ENCODE measurements at regions not wholly inside any gene's neighbourhood (a gene's known extent, or its start where the extent isn't known, plus 50 kb on each side); places are given as distances from the start of the nearest gene placed in this dataset.

DNA sequence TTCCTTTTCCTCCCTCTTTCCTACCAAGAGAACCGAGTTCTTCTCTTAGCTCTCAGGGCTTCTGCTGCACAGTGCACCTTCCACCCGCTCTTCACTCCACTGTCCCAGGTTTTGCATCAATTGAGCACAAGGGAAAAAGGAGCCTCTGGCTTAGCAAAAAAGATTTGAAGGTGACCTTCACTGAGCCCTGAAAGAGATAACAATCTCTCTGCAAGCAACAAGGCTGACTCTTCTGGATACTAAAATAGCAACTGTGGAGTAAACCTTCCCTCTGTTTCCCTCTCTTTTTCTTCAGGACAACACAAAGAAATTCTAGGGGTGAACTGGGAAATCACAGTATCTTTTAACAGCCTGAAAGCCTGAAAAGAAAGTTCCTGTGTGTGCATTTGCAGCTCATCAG lies 354.7 kb upstream of the PODXL start:
- no peak overlapping the region for H3K27ac Mint-ChIP-seq

DNA sequence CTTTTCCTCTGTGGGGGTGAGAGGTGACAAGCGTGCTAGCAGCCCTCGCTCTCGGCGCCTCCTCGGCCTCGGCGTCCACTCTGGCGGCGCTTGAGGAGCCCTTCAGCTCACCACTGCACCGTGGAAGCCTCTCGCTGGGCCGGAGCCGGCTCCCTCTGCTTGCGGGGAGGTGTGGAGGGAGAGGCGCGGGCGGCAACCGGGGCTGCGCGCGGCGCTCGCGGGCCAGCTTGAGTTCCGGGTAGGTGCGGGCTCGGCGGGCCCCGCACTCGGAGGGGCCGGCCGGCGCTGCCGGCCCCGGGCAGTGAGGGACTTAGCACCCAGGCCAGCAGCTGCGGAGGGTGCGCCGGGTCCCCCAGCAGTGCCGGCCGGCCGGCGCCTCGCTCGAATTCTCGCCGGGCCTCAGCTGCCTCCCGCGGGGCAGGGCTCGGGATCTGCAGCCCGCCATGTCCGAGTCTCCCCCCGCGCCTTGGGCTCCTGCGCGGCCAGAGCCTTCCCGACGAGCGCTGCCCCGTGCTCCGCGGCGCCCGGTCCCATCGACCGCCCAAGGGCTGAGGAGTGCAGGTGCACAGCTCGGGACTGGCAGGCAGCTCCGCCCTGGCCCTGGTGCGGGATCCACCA lies 352.8 kb upstream of the PODXL start:
- DNase-seq = no peak
- TF ChIP-seq EZH2 (IDR thresholded peaks at IDR 0.05; ENCODE audit: borderline replicate concordance, insufficient read depth, low read depth, low read length, poor library complexity, severe bottlenecking) = no peak
- TF ChIP-seq, protein P1, sequence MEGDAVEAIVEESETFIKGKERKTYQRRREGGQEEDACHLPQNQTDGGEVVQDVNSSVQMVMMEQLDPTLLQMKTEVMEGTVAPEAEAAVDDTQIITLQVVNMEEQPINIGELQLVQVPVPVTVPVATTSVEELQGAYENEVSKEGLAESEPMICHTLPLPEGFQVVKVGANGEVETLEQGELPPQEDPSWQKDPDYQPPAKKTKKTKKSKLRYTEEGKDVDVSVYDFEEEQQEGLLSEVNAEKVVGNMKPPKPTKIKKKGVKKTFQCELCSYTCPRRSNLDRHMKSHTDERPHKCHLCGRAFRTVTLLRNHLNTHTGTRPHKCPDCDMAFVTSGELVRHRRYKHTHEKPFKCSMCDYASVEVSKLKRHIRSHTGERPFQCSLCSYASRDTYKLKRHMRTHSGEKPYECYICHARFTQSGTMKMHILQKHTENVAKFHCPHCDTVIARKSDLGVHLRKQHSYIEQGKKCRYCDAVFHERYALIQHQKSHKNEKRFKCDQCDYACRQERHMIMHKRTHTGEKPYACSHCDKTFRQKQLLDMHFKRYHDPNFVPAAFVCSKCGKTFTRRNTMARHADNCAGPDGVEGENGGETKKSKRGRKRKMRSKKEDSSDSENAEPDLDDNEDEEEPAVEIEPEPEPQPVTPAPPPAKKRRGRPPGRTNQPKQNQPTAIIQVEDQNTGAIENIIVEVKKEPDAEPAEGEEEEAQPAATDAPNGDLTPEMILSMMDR (IDR thresholded peaks at IDR 0.05) = no peak
- ChIA-PET POLR2A (no interaction called here), CTCF (no interaction called here)
- H3K4me1 ChIP-seq (ENCODE audit: control insufficient read depth in 2 of 2, insufficient read depth in 2 of 2, low read length in 2 of 2) = no peaks in the 10 kb centered on the region
- H3K27ac Mint-ChIP-seq = no peak overlapping the region
- ATAC-seq (ENCODE audit: low read depth) = no peak
- H3K27ac ChIP-seq (ENCODE audit: low read length in 2 of 2) = no peak overlapping the region
- H3K4me2 ChIP-seq (replicated peaks; ENCODE audit: low read depth, low read length, poor library complexity, severe bottlenecking) = no peak overlapping the region
- no peak overlapping the region for H2AFZ ChIP-seq (ENCODE audit: insufficient read depth, low read depth, low read length, poor library complexity, severe bottlenecking)
- H3K4me3 Mint-ChIP-seq = no peak overlapping the region
- peaks cover 49% of the 10 kb centered on the region for H3K27me3 Mint-ChIP-seq
- no peak overlapping the region for H3K9ac ChIP-seq (ENCODE audit: low read length)
- no peaks in the 10 kb centered on the region for H4K20me1 ChIP-seq (ENCODE audit: control insufficient read depth, insufficient read depth, low read length, poor library complexity, severe bottlenecking)
- no peaks in the 10 kb centered on the region for H3K4me1 Mint-ChIP-seq
- H3K9me3 Mint-ChIP-seq (ENCODE audit: insufficient read depth) = no peaks in the 10 kb centered on the region
- intact Hi-C loops (cut with micrococcal nuclease) = no loop called here
- peaks cover 0 to 24% (median 0%) of the 10 kb centered on the region in 3 donors for H3K9me3 ChIP-seq (ENCODE audit: control extremely low read depth in 1 of 3, control insufficient read depth in 2 of 3, insufficient read depth in 1 of 3, low read length in 2 of 3)
- peaks cover 0 to 23% (median 6%) of the 10 kb centered on the region in 4 experiments for H3K27me3 ChIP-seq (replicated peaks in 1 of 4; ENCODE audit: control extremely low read depth in 1 of 4, control insufficient read depth in 3 of 4, insufficient read depth in 4 of 4, low read length in 3 of 4)
- H3K79me2 ChIP-seq (ENCODE audit: control insufficient read depth, insufficient read depth, low read length) = no peaks in the 10 kb centered on the region
- H3K4me3 ChIP-seq (ENCODE audit: control extremely low read depth in 1 of 5, extremely low read depth in 1 of 5, insufficient read depth in 1 of 5, low read depth in 2 of 5, low read length in 4 of 5) = no peak overlapping the region
- 31% methylated on average over 68 of the region's 68 CpGs for WGBS (ENCODE audit: insufficient coverage)
- H3K36me3 ChIP-seq (replicated peaks in 1 of 2; ENCODE audit: control extremely low read depth in 1 of 2, control insufficient read depth in 1 of 2, extremely low read depth in 1 of 2, insufficient read depth in 2 of 2, low read length in 1 of 2) = no peaks in the 10 kb centered on the region

More for the DNA sequence above, 354.7 kb upstream of the PODXL start:
- H3K4me1 ChIP-seq (ENCODE audit: control insufficient read depth in 2 of 2, insufficient read depth in 2 of 2, low read length in 2 of 2) = no peaks in the 10 kb centered on the region
- peaks cover 41% of the 10 kb centered on the region for H3K27me3 Mint-ChIP-seq
- no peak overlapping the region for H3K27ac ChIP-seq (ENCODE audit: low read length in 2 of 2)
- H3K27me3 ChIP-seq (replicated peaks in 1 of 4; ENCODE audit: control extremely low read depth in 1 of 4, control insufficient read depth in 3 of 4, insufficient read depth in 4 of 4, low read length in 3 of 4) = peaks cover 0 to 23% (median 6%) of the 10 kb centered on the region in 4 experiments
- H3K36me3 ChIP-seq (replicated peaks in 1 of 2; ENCODE audit: control extremely low read depth in 1 of 2, control insufficient read depth in 1 of 2, extremely low read depth in 1 of 2, insufficient read depth in 2 of 2, low read length in 1 of 2) = no peaks in the 10 kb centered on the region
- no peaks in the 10 kb centered on the region for H3K79me2 ChIP-seq (ENCODE audit: control insufficient read depth, insufficient read depth, low read length)
- POLR2A ChIA-PET = no interaction called here
- intact Hi-C loops (cut with micrococcal nuclease) = no loop called here
- no peaks in the 10 kb centered on the region for H3K4me1 Mint-ChIP-seq
- H3K9ac ChIP-seq (ENCODE audit: low read length) = no peak overlapping the region
- H2AFZ ChIP-seq (ENCODE audit: insufficient read depth, low read depth, low read length, poor library complexity, severe bottlenecking) = no peak overlapping the region
- TF ChIP-seq EZH2 (IDR thresholded peaks at IDR 0.05; ENCODE audit: borderline replicate concordance, insufficient read depth, low read depth, low read length, poor library complexity, severe bottlenecking) = no peak
- TF ChIP-seq, protein P1 (IDR thresholded peaks at IDR 0.05) = no peak
- CTCF ChIA-PET = no interaction called here
- no peak overlapping the region for H3K4me2 ChIP-seq (replicated peaks; ENCODE audit: low read depth, low read length, poor library complexity, severe bottlenecking)
- H3K4me3 ChIP-seq (ENCODE audit: control extremely low read depth in 1 of 5, extremely low read depth in 1 of 5, insufficient read depth in 1 of 5, low read depth in 2 of 5, low read length in 4 of 5) = no peak overlapping the region
- no peaks in the 10 kb centered on the region for H3K9me3 Mint-ChIP-seq (ENCODE audit: insufficient read depth)
- 88% methylated on average over 2 of the region's 2 CpGs for WGBS (ENCODE audit: insufficient coverage)
- ATAC-seq (ENCODE audit: low read depth) (no peak), DNase-seq (no peak)
- H3K4me3 Mint-ChIP-seq = no peak overlapping the region
- H3K9me3 ChIP-seq (ENCODE audit: control extremely low read depth in 1 of 3, control insufficient read depth in 2 of 3, insufficient read depth in 1 of 3, low read length in 2 of 3) = peaks cover 0 to 24% (median 0%) of the 10 kb centered on the region in 3 donors
- no peaks in the 10 kb centered on the region for H4K20me1 ChIP-seq (ENCODE audit: control insufficient read depth, insufficient read depth, low read length, poor library complexity, severe bottlenecking)
